ENCODE measurements at regions not wholly inside any gene's neighbourhood (a gene's known extent, or its start where the extent isn't known, plus 50 kb on each side); places are given as distances from the start of the nearest gene placed in this dataset.

DNA sequence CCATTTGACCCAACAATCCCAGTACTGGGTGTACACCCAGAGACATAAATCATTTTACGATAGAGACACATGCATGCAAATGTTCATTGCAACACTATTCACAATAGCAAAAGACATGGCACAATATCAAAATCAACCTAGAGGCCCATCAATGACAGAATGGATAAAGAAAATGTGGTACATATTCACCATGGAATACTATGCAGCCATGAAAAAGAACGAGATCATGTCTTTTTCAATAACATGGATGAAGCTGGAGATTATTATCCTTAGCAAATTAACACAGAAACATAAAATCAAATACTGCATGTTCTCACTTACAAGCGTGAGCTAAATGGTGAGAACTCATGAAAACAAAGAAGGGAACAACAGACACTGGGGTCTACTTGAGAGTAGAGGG, 249.1 kb downstream of the RASSF9 start:
- TF ChIP-seq CTCF (IDR thresholded peaks at IDR 0.05; ENCODE audit: low read length) (no peak), EZH2 (IDR thresholded peaks at IDR 0.05; ENCODE audit: borderline replicate concordance, low read length) (no peak)
